ENCODE measurements at regions not wholly inside any gene's neighbourhood (a gene's known extent, or its start where the extent isn't known, plus 50 kb on each side); places are given as distances from the start of the nearest gene placed in this dataset.

- no peaks in the 10 kb centered on the region; the same call in 1 of the 2 replicates for H3K27me3 ChIP-seq (replicated peaks; ENCODE audit: control insufficient read depth, insufficient read depth, low read length)
- H3K36me3 ChIP-seq (ENCODE audit: control insufficient read depth, insufficient read depth, low read length) = no peaks in the 10 kb centered on the region
- no peak for TF ChIP-seq CTCF (IDR thresholded peaks at IDR 0.05; ENCODE audit: insufficient read depth, low read length, poor library complexity, severe bottlenecking)
- H3K4me3 ChIP-seq (replicated peaks; ENCODE audit: low read depth, low read length) = no peak overlapping the region
- no peak for DNase-seq (ENCODE audit: extremely low read depth, insufficient read length)
These were observed 214.4 kb downstream of the MED10 start for GRCh38 chr5:6163913-6164312.

GRCh38 chr5:6162175-6162574, 216.2 kb downstream of the MED10 start:
- Histone ChIP-seq H3K36me3 (ENCODE audit: control insufficient read depth, insufficient read depth, low read length) (no peaks in the 10 kb centered on the region), H3K4me3 (replicated peaks; ENCODE audit: low read depth, low read length) (no peak overlapping the region), H3K27me3 (replicated peaks; ENCODE audit: control insufficient read depth, insufficient read depth, low read length) (no peaks in the 10 kb centered on the region; the same call in 1 of the 2 replicates)
- no peak for TF ChIP-seq CTCF (IDR thresholded peaks at IDR 0.05; ENCODE audit: insufficient read depth, low read length, poor library complexity, severe bottlenecking)
- no peak for DNase-seq (ENCODE audit: extremely low read depth, insufficient read length)

GRCh38 chr5:6161257-6161656, 217.1 kb downstream of the MED10 start:
- Histone ChIP-seq H3K36me3 (ENCODE audit: control insufficient read depth, insufficient read depth, low read length) (no peaks in the 10 kb centered on the region), H3K27me3 (replicated peaks; ENCODE audit: control insufficient read depth, insufficient read depth, low read length) (no peaks in the 10 kb centered on the region; the same call in 1 of the 2 replicates), H3K4me3 (replicated peaks; ENCODE audit: low read depth, low read length) (no peak overlapping the region)
- no peak for DNase-seq (ENCODE audit: extremely low read depth, insufficient read length)
- TF ChIP-seq CTCF (IDR thresholded peaks at IDR 0.05; ENCODE audit: insufficient read depth, low read length, poor library complexity, severe bottlenecking) = no peak

- H3K4me3 ChIP-seq (replicated peaks; ENCODE audit: low read depth, low read length) = no peak overlapping the region
These were observed 218.4 kb downstream of the MED10 start for GRCh38 chr5:6159832-6160430.

GRCh38 chr5:6158974-6159831, 219.1 kb downstream of the MED10 start:
- H3K4me3 ChIP-seq (replicated peaks; ENCODE audit: low read depth, low read length) = no peak overlapping the region
- no peaks in the 10 kb centered on the region for H3K36me3 ChIP-seq (ENCODE audit: control insufficient read depth, insufficient read depth, low read length)
- TF ChIP-seq CTCF (IDR thresholded peaks at IDR 0.05; ENCODE audit: insufficient read depth, low read length, poor library complexity, severe bottlenecking) = no peak
- DNase-seq (ENCODE audit: extremely low read depth, insufficient read length) = no peak
- H3K27me3 ChIP-seq (replicated peaks; ENCODE audit: control insufficient read depth, insufficient read depth, low read length) = no peaks in the 10 kb centered on the region; the same call in 1 of the 2 replicates

More at GRCh38 chr5:6159832-6160430, 218.4 kb downstream of the MED10 start:
- DNase-seq (ENCODE audit: extremely low read depth, insufficient read length) = no peak
- no peaks in the 10 kb centered on the region for H3K36me3 ChIP-seq (ENCODE audit: control insufficient read depth, insufficient read depth, low read length)
- H3K27me3 ChIP-seq (replicated peaks; ENCODE audit: control insufficient read depth, insufficient read depth, low read length) = no peaks in the 10 kb centered on the region; the same call in 1 of the 2 replicates
- no peak for TF ChIP-seq CTCF (IDR thresholded peaks at IDR 0.05; ENCODE audit: insufficient read depth, low read length, poor library complexity, severe bottlenecking)
